GM12878 (cell line): ENCODE measurements at regions not wholly inside any gene's neighbourhood (a gene's known extent, or its start where the extent isn't known, plus 50 kb on each side); places are given as distances from the start of the nearest gene placed in this dataset.

ENCODE experiments used
- ATAC-seq: fragments of 200-7000 bp; cut with Tn5 transposase; 3 replicates; pipeline ENCODE4 v1.9.1; 2020; ENCODE audit warnings: mild to moderate bottlenecking, moderate library complexity
- BruUV-seq: library from RNA; stranded (reverse); fragments of 400-500 nt; replicated peaks from 2 replicates; lab custom pipeline; 2021; lab: Mats Ljungman, UMichigan
- CTCF ChIA-PET: fragments of 300-600 bp; sonication (Branson Sonifier 250); formaldehyde crosslinking; extraction: SDS; loops from one replicate; lab custom pipeline; 2021; ENCODE audit warnings: inconsistent platforms; lab: Yijun Ruan, JAX
- POLR2A ChIA-PET: fragments of 350-600 bp; formaldehyde crosslinking; extraction: SDS; loops from one replicate; lab custom pipeline; 2021; ENCODE audit warnings: inconsistent platforms; lab: Charles Lee
- RAD21 ChIA-PET: fragments of 300-600 bp; sonication (Branson Sonifier 250); formaldehyde crosslinking; loops from one replicate; lab custom pipeline; 2023; ENCODE audit warnings: antibody characterized with exemption; ENCODE audit not compliant: unreplicated experiment; lab: Charles Lee
- SMC1A ChIA-PET: fragments of 300-600 bp; sonication (Branson Sonifier 250); formaldehyde crosslinking; loops from one replicate; lab custom pipeline; 2023; ENCODE audit not compliant: unreplicated experiment, uncharacterized antibody; lab: Charles Lee
- DNase-seq: peaks from one replicate; pipeline ENCODE4 v3.0.0-alpha.2; 2011; ENCODE audit warnings: low read depth, low spot score
- FAIRE-seq: peaks from 3 replicates; lab custom pipeline; 2011; peaks lifted over from hg19 to GRCh38; lab: Jason Lieb, UNC
- H2AFZ ChIP-seq: 2 replicates; pipeline ENCODE4 v1.6.0; 2011; ENCODE audit warnings: low read depth, low read length, control low read depth; ENCODE audit not compliant: control insufficient read depth
- H3K27ac ChIP-seq: 2 replicates; pipeline ENCODE4 v1.5.1; 2011; ENCODE audit warnings: control low read depth; ENCODE audit not compliant: control insufficient read depth, insufficient read depth
- H3K27me3 ChIP-seq, 2 experiments: replicated peaks in 1 of 2; 2 replicates each; pipeline versions ENCODE4 v1.6.0 to v1.6.1; 2011; ENCODE audit warnings: low read length in 1 of 2; ENCODE audit not compliant: control insufficient read depth in 2 of 2, insufficient read depth in 2 of 2
- H3K36me3 ChIP-seq, 2 experiments: 2 replicates each; pipeline ENCODE4 v1.5.1; 2011; ENCODE audit warnings: low read length in 1 of 2; ENCODE audit not compliant: control insufficient read depth in 2 of 2, insufficient read depth in 2 of 2
- H3K4me1 ChIP-seq: 2 replicates; pipeline ENCODE4 v1.6.1; 2011; ENCODE audit warnings: mild to moderate bottlenecking, low read length, moderate library complexity, mixed read lengths; ENCODE audit not compliant: control insufficient read depth, insufficient read depth
- H3K4me2 ChIP-seq: 2 replicates; pipeline ENCODE4 v1.6.0; 2011; ENCODE audit warnings: control low read depth; ENCODE audit not compliant: control insufficient read depth, insufficient read depth
- H3K4me3 ChIP-seq: fragments of 200-600 bp; sonication (generic); 2 replicates; pipeline ENCODE4 v1.5.1; 2016
- H3K79me2 ChIP-seq: 2 replicates; pipeline ENCODE4 v1.6.0; 2011; ENCODE audit warnings: low read length; ENCODE audit not compliant: control insufficient read depth, insufficient read depth
- H3K9ac ChIP-seq: 2 replicates; pipeline ENCODE4 v1.8.0; 2011; ENCODE audit warnings: low read length, control low read depth, mixed read lengths; ENCODE audit not compliant: control insufficient read depth, insufficient read depth
- H3K9me3 ChIP-seq: replicated peaks from 3 replicates; pipeline ENCODE4 v1.5.1; 2011; ENCODE audit warnings: mild to moderate bottlenecking, low read length; ENCODE audit not compliant: control insufficient read depth, insufficient read depth
- H4K20me1 ChIP-seq: 2 replicates; pipeline ENCODE4 v1.6.0; 2011; ENCODE audit not compliant: control insufficient read depth, insufficient read depth
- CBFB ChIP-seq: IDR thresholded peaks from 2 replicates; pipeline ENCODE4 v1.6.1; 2016; ENCODE audit warnings: antibody characterized with exemption, low read depth
- EED ChIP-seq: sonication (generic); IDR thresholded peaks from 2 replicates; pipeline ENCODE4 v1.6.1; 2016; ENCODE audit warnings: antibody characterized with exemption, low read depth
- MEF2B ChIP-seq: fragments of 450-650 bp; IDR thresholded peaks from 2 replicates; pipeline ENCODE4 v1.6.1; 2018; ENCODE audit warnings: mild to moderate bottlenecking, moderate library complexity; ENCODE audit not compliant: partially characterized antibody, poor library complexity, severe bottlenecking
- MXI1 ChIP-seq: fragments of 150-350 bp; IDR thresholded peaks from 2 replicates; pipeline ENCODE4 v1.6.1; 2011; ENCODE audit warnings: low read depth, mild to moderate bottlenecking, inconsistent platforms, low read length, improper control_type of control experiment
- NFYB ChIP-seq: IDR thresholded peaks from 2 replicates; pipeline ENCODE4 v1.6.1; 2011; ENCODE audit warnings: low read depth, mild to moderate bottlenecking, low read length, improper control_type of control experiment, moderate library complexity; ENCODE audit not compliant: insufficient read depth
- PML ChIP-seq: IDR thresholded peaks from 2 replicates; pipeline ENCODE4 v1.6.1; 2012; ENCODE audit warnings: low read length, inconsistent platforms
- RB1 ChIP-seq: fragments of 450-650 bp; formaldehyde crosslinking; IDR thresholded peaks from 2 replicates; pipeline ENCODE4 v1.6.1; 2017; ENCODE audit warnings: mild to moderate bottlenecking, borderline replicate concordance
- RELA ChIP-seq: fragments of 450-650 bp; IDR thresholded peaks from 2 replicates; pipeline ENCODE4 v1.8.0; 2014; ENCODE audit warnings: borderline replicate concordance; ENCODE audit not compliant: partially characterized antibody
- RELB ChIP-seq: fragments of 450-650 bp; IDR thresholded peaks from 2 replicates; pipeline ENCODE4 v1.6.1; 2017; ENCODE audit warnings: low read depth, mild to moderate bottlenecking, moderate library complexity
- WRNIP1 ChIP-seq: IDR thresholded peaks from 2 replicates; pipeline ENCODE4 v1.6.1; 2011; ENCODE audit warnings: low read depth, low read length, improper control_type of control experiment, borderline replicate concordance
- ZSCAN29 ChIP-seq: fragments of 450-650 bp; IDR thresholded peaks from 2 replicates; pipeline ENCODE4 v1.6.1; 2017; ENCODE audit warnings: mild to moderate bottlenecking, moderate library complexity
- WGBS: methylation state at CpG from one replicate; pipeline ENCODE4 v1.1.6; 2016; ENCODE audit warnings: low lambda C conversion rate; ENCODE audit not compliant: insufficient replicate concordance, insufficient coverage; ENCODE audit errors: missing lambda C conversion rate; 5-methylcytosine and 5-hydroxymethylcytosine counted together
- in situ Hi-C: fragments of 300-500 bp; cut with MboI; formaldehyde crosslinking; loops from 9 replicates; pipeline ENCODE4 v1.14.3; 2018; ENCODE audit warnings: mixed read lengths
- intact Hi-C: fragments of 100-400 bp; cut with micrococcal nuclease; formaldehyde crosslinking; loops from one replicate; pipeline ENCODE4 v1.14.2; 2022; ENCODE audit not compliant: unreplicated experiment

- no peak overlapping the region for H3K4me3 ChIP-seq
- ATAC-seq = no peak
- H3K36me3 ChIP-seq = no peaks in the 10 kb centered on the region
- H3K79me2 ChIP-seq = no peaks in the 10 kb centered on the region
- DNase-seq = no peak
- RAD21 ChIA-PET = no interaction called here
- no peaks in the 10 kb centered on the region for H3K9me3 ChIP-seq
- no peak overlapping the region for H2AFZ ChIP-seq
- CTCF ChIA-PET = no interaction called here
- in situ Hi-C loops (no loop called here), intact Hi-C loops (no loop called here)
- 0% methylated on average over 1 of the region's 1 CpG for WGBS
- H4K20me1 ChIP-seq = no peaks in the 10 kb centered on the region
- SMC1A ChIA-PET = no interaction called here
- H3K4me2 ChIP-seq = no peak overlapping the region
- POLR2A ChIA-PET = no interaction called here
- BruUV-seq = no TSS peak
- no peaks in the 10 kb centered on the region for H3K4me1 ChIP-seq
- no peak overlapping the region for H3K27ac ChIP-seq
- FAIRE-seq = no peak
- H3K27me3 ChIP-seq = no peaks in the 10 kb centered on the region
- TF ChIP-seq ZSCAN29 (no peak), NFYB (no peak), EED (no peak), WRNIP1 (no peak), CBFB (no peak), RELB (no peak), MEF2B (no peak), PML (no peak), RB1 (no peak), RELA (no peak), MXI1 (no peak)
- no peak overlapping the region for H3K9ac ChIP-seq
Measured at GRCh38 chr2:172326211-172326509, 101.2 kb upstream of the ITGA6 start.
